CD4-positive, alpha-beta memory T cell (primary cell): ENCODE measurements at regions not wholly inside any gene's neighbourhood (a gene's known extent, or its start where the extent isn't known, plus 50 kb on each side); places are given as distances from the start of the nearest gene placed in this dataset.

Experiments used
- CTCF ChIA-PET: fragments of 350-600 bp; sonication (Branson Sonifier 250); formaldehyde crosslinking; loops from one replicate; lab custom pipeline; 2021; ENCODE audit warnings: inconsistent platforms; ENCODE audit not compliant: partially characterized antibody; lab: Charles Lee
- POLR2A ChIA-PET: fragments of 350-600 bp; sonication (Branson Sonifier 250); formaldehyde crosslinking; loops from one replicate; lab custom pipeline; 2021; ENCODE audit not compliant: partially characterized antibody; lab: Charles Lee
- DNase-seq, 5 donors: peaks; one replicate each; pipeline versions ENCODE4 v3.0.0 to v3.0.0-alpha.2; 2020 to 2022; ENCODE audit warnings: mixed read lengths in 1 of 5
- H3K27ac ChIP-seq: one replicate; pipeline ENCODE4 v1.7.0; 2013; ENCODE audit warnings: low read depth, low read length
- H3K27me3 ChIP-seq: 2 replicates; pipeline ENCODE4 v1.7.0; 2013; ENCODE audit warnings: mild to moderate bottlenecking, low read length, moderate library complexity; ENCODE audit not compliant: insufficient read depth
- H3K36me3 ChIP-seq: 2 replicates; pipeline ENCODE4 v1.7.0; 2013; ENCODE audit warnings: mild to moderate bottlenecking, low read length, moderate library complexity; ENCODE audit not compliant: insufficient read depth
- H3K4me1 ChIP-seq: 2 replicates; pipeline ENCODE4 v1.7.0; 2013; ENCODE audit warnings: mild to moderate bottlenecking, low read length, moderate library complexity; ENCODE audit not compliant: insufficient read depth
- H3K4me3 ChIP-seq, 2 donors: one replicate each; pipeline ENCODE4 v1.7.0; 2013; ENCODE audit warnings: low read length in 2 of 2, mild to moderate bottlenecking in 1 of 2
- H3K9me3 ChIP-seq, 2 donors: one replicate each; pipeline ENCODE4 v1.7.0; 2013; ENCODE audit warnings: low read length in 2 of 2, control low read depth in 1 of 2; ENCODE audit not compliant: control insufficient read depth in 1 of 2
- H3K27ac Mint-ChIP-seq, 7 donors: one replicate each; pipeline ENCODE4 v1.8.0; 2020 to 2021; ENCODE audit warnings: mixed read lengths in 7 of 7, mild to moderate bottlenecking in 6 of 7, inconsistent platforms in 3 of 7, moderate library complexity in 3 of 7
- H3K27me3 Mint-ChIP-seq, 2 donors: one replicate each; pipeline ENCODE4 v1.8.0; 2020 to 2021; ENCODE audit warnings: mixed read lengths in 2 of 2
- H3K36me3 Mint-ChIP-seq, 2 donors: one replicate each; pipeline ENCODE4 v1.8.0; 2020 to 2021; ENCODE audit warnings: mixed read lengths in 2 of 2, inconsistent platforms in 1 of 2, mild to moderate bottlenecking in 1 of 2
- H3K4me1 Mint-ChIP-seq, 4 donors: one replicate each; pipeline ENCODE4 v1.8.0; 2020 to 2021; ENCODE audit warnings: mixed read lengths in 4 of 4, mild to moderate bottlenecking in 1 of 4
- H3K4me3 Mint-ChIP-seq, 8 donors: one replicate each; pipeline ENCODE4 v1.8.0; 2020 to 2021; ENCODE audit warnings: mixed read lengths in 8 of 8, mild to moderate bottlenecking in 7 of 8, moderate library complexity in 6 of 8, inconsistent platforms in 3 of 8
- H3K9me3 Mint-ChIP-seq, 8 donors: one replicate each; pipeline ENCODE4 v1.8.0; 2020 to 2021; ENCODE audit warnings: mixed read lengths in 8 of 8, mild to moderate bottlenecking in 5 of 8, inconsistent platforms in 3 of 8, moderate library complexity in 1 of 8
- intact Hi-C: fragments of 100-400 bp; cut with micrococcal nuclease; formaldehyde crosslinking; loops from one replicate; pipeline ENCODE4 v1.15.1; 2023

- CTCF ChIA-PET = no interaction called here
- intact Hi-C loops = no loop called here
Observed at GRCh38 chr9:103152473-103152872, 157.3 kb downstream of the CYLC2 start.

GRCh38 chr9:103167530-103167929, 172.4 kb downstream of the CYLC2 start:
- no peaks in the 10 kb centered on the region for H3K27me3 Mint-ChIP-seq
- ChIA-PET CTCF (no interaction called here), POLR2A (no interaction called here)
- Histone ChIP-seq H3K4me3 (no peak overlapping the region), H3K4me1 (no peaks in the 10 kb centered on the region), H3K36me3 (no peaks in the 10 kb centered on the region), H3K27me3 (no peaks in the 10 kb centered on the region), H3K27ac (no peak overlapping the region), H3K9me3 (no peaks in the 10 kb centered on the region)
- no peak overlapping the region for H3K27ac Mint-ChIP-seq
- H3K4me3 Mint-ChIP-seq = no peak overlapping the region
- H3K36me3 Mint-ChIP-seq = no peaks in the 10 kb centered on the region
- intact Hi-C loops = no loop called here
- no peak for DNase-seq
- H3K9me3 Mint-ChIP-seq = peaks cover 0 to 32% (median 7%) of the 10 kb centered on the region in 8 donors
- H3K4me1 Mint-ChIP-seq = no peaks in the 10 kb centered on the region

More at GRCh38 chr9:103152473-103152872, 157.3 kb downstream of the CYLC2 start:
- Mint-ChIP-seq H3K9me3 (peaks cover 0 to 23% (median 13%) of the 10 kb centered on the region in 8 donors), H3K4me1 (no peaks in the 10 kb centered on the region), H3K27ac (no peak overlapping the region), H3K4me3 (no peak overlapping the region), H3K27me3 (no peaks in the 10 kb centered on the region), H3K36me3 (no peaks in the 10 kb centered on the region)
- no peaks in the 10 kb centered on the region for H3K4me1 ChIP-seq
- H3K27ac ChIP-seq = no peak overlapping the region
- no peak overlapping the region for H3K4me3 ChIP-seq
- no peak for DNase-seq
- H3K27me3 ChIP-seq = no peaks in the 10 kb centered on the region
- no peaks in the 10 kb centered on the region for H3K9me3 ChIP-seq
- POLR2A ChIA-PET = no interaction called here
- H3K36me3 ChIP-seq = no peaks in the 10 kb centered on the region

- H3K36me3 Mint-ChIP-seq = no peaks in the 10 kb centered on the region
- DNase-seq = no peak
- H3K27me3 Mint-ChIP-seq = no peaks in the 10 kb centered on the region
- Histone ChIP-seq H3K27ac (no peak overlapping the region), H3K4me1 (no peaks in the 10 kb centered on the region), H3K9me3 (no peaks in the 10 kb centered on the region), H3K27me3 (no peaks in the 10 kb centered on the region), H3K36me3 (no peaks in the 10 kb centered on the region), H3K4me3 (no peak overlapping the region)
- peaks cover 0 to 32% (median 7%) of the 10 kb centered on the region in 8 donors for H3K9me3 Mint-ChIP-seq
- CTCF ChIA-PET = no interaction called here
- H3K4me3 Mint-ChIP-seq = no peak overlapping the region
- H3K27ac Mint-ChIP-seq = no peak overlapping the region
- no peaks in the 10 kb centered on the region for H3K4me1 Mint-ChIP-seq
- intact Hi-C loops = no loop called here
- POLR2A ChIA-PET = no interaction called here
Observed at GRCh38 chr9:103168254-103168653, 173.1 kb downstream of the CYLC2 start.

GRCh38 chr9:103169798-103170197, 174.7 kb downstream of the CYLC2 start:
- H3K4me1 Mint-ChIP-seq = no peaks in the 10 kb centered on the region
- POLR2A ChIA-PET = no interaction called here
- H3K27me3 Mint-ChIP-seq = no peaks in the 10 kb centered on the region
- CTCF ChIA-PET = no interaction called here
- no peak for DNase-seq
- intact Hi-C loops = no loop called here
- peaks cover 0 to 32% (median 7%) of the 10 kb centered on the region in 8 donors for H3K9me3 Mint-ChIP-seq
- Histone ChIP-seq H3K27me3 (no peaks in the 10 kb centered on the region), H3K4me3 (no peak overlapping the region), H3K36me3 (no peaks in the 10 kb centered on the region), H3K27ac (no peak overlapping the region), H3K4me1 (no peaks in the 10 kb centered on the region), H3K9me3 (no peaks in the 10 kb centered on the region)
- H3K4me3 Mint-ChIP-seq = no peak overlapping the region
- no peaks in the 10 kb centered on the region for H3K36me3 Mint-ChIP-seq
- H3K27ac Mint-ChIP-seq = no peak overlapping the region

- no peak overlapping the region for H3K4me3 ChIP-seq
- no peak overlapping the region for H3K27ac ChIP-seq
- no peak for DNase-seq
- Mint-ChIP-seq H3K27ac (no peak overlapping the region), H3K9me3 (peaks cover 0 to 12% (median 3%) of the 10 kb centered on the region in 8 donors), H3K36me3 (no peaks in the 10 kb centered on the region), H3K4me1 (no peaks in the 10 kb centered on the region), H3K4me3 (no peak overlapping the region), H3K27me3 (no peaks in the 10 kb centered on the region)
- ChIA-PET CTCF (no interaction called here), POLR2A (no interaction called here)
- H3K4me1 ChIP-seq = no peaks in the 10 kb centered on the region
- intact Hi-C loops = no loop called here
- H3K27me3 ChIP-seq = no peaks in the 10 kb centered on the region
- no peaks in the 10 kb centered on the region for H3K36me3 ChIP-seq
- no peaks in the 10 kb centered on the region for H3K9me3 ChIP-seq
Observed at GRCh38 chr9:103183701-103184171, 188.6 kb downstream of the CYLC2 start.

GRCh38 chr9:103186959-103187358, 191.8 kb downstream of the CYLC2 start:
- POLR2A ChIA-PET = no interaction called here
- Mint-ChIP-seq H3K4me3 (no peak overlapping the region), H3K36me3 (no peaks in the 10 kb centered on the region), H3K4me1 (no peaks in the 10 kb centered on the region), H3K9me3 (peaks cover 0 to 12% (median 2%) of the 10 kb centered on the region in 8 donors), H3K27me3 (no peaks in the 10 kb centered on the region), H3K27ac (no peak overlapping the region)
- no peaks in the 10 kb centered on the region for H3K36me3 ChIP-seq
- H3K4me1 ChIP-seq = no peaks in the 10 kb centered on the region
- CTCF ChIA-PET = no interaction called here
- DNase-seq = no peak
- H3K4me3 ChIP-seq = no peak overlapping the region
- H3K9me3 ChIP-seq = no peaks in the 10 kb centered on the region
- no peak overlapping the region for H3K27ac ChIP-seq
- intact Hi-C loops = no loop called here
- H3K27me3 ChIP-seq = no peaks in the 10 kb centered on the region

- intact Hi-C loops = no loop called here
- H3K4me3 Mint-ChIP-seq = no peak overlapping the region
- no peaks in the 10 kb centered on the region for H3K4me1 Mint-ChIP-seq
- H3K9me3 Mint-ChIP-seq = peaks cover 0 to 12% (median 3%) of the 10 kb centered on the region in 8 donors
- no peak overlapping the region for H3K27ac ChIP-seq
- no peak overlapping the region for H3K4me3 ChIP-seq
- POLR2A ChIA-PET = no interaction called here
- no peak for DNase-seq
- no peaks in the 10 kb centered on the region for H3K27me3 Mint-ChIP-seq
- H3K9me3 ChIP-seq = no peaks in the 10 kb centered on the region
- CTCF ChIA-PET = no interaction called here
- H3K36me3 ChIP-seq = no peaks in the 10 kb centered on the region
- no peaks in the 10 kb centered on the region for H3K4me1 ChIP-seq
- no peak overlapping the region for H3K27ac Mint-ChIP-seq
- H3K27me3 ChIP-seq = no peaks in the 10 kb centered on the region
- H3K36me3 Mint-ChIP-seq = no peaks in the 10 kb centered on the region
Observed at GRCh38 chr9:103188781-103189350, 193.7 kb downstream of the CYLC2 start.
